Activated naive CD4-positive, alpha-beta T cell treated with anti-CD3 and anti-CD28 coated beads for 36 hours (primary cell): ENCODE measurements at regions not wholly inside any gene's neighbourhood (a gene's known extent, or its start where the extent isn't known, plus 50 kb on each side); places are given as distances from the start of the nearest gene placed in this dataset.

Experiments used
- CTCF ChIA-PET: fragments of 350-600 bp; sonication (Branson Sonifier 250); formaldehyde crosslinking; loops from one replicate; lab custom pipeline; 2021; ENCODE audit warnings: antibody characterized with exemption; lab: Charles Lee
- DNase-seq: peaks from one replicate; pipeline ENCODE4 v3.0.0-alpha.2; 2020
- H3K27ac Mint-ChIP-seq: one replicate; pipeline ENCODE4 v1.8.0; 2021; ENCODE audit warnings: mild to moderate bottlenecking, mixed read lengths
- H3K27me3 Mint-ChIP-seq: one replicate; pipeline ENCODE4 v1.8.0; 2021; ENCODE audit warnings: low read depth, mixed read lengths
- H3K36me3 Mint-ChIP-seq: one replicate; pipeline ENCODE4 v1.8.0; 2021; ENCODE audit warnings: low read depth, mixed read lengths
- H3K4me1 Mint-ChIP-seq: one replicate; pipeline ENCODE4 v1.8.0; 2021; ENCODE audit warnings: low read depth, mixed read lengths
- H3K4me3 Mint-ChIP-seq: one replicate; pipeline ENCODE4 v1.8.0; 2021; ENCODE audit warnings: mild to moderate bottlenecking, moderate library complexity, mixed read lengths
- H3K9me3 Mint-ChIP-seq: one replicate; pipeline ENCODE4 v1.8.0; 2021; ENCODE audit warnings: mixed read lengths
- intact Hi-C: fragments of 100-400 bp; cut with micrococcal nuclease; formaldehyde crosslinking; loops from one replicate; pipeline ENCODE4 v1.15.1; 2023

GRCh38 chr4:182968917-182969650 lies 51.9 kb upstream of the DCTD start:
- DNase-seq, result no peak
- peaks cover 48% of the 10 kb centered on the region for H3K27me3 Mint-ChIP-seq
- CTCF ChIA-PET, result no interaction called here
- no peak overlapping the region for H3K4me3 Mint-ChIP-seq
- peaks cover 2% of the 10 kb centered on the region for H3K9me3 Mint-ChIP-seq
- H3K27ac Mint-ChIP-seq, result no peak overlapping the region
- H3K36me3 Mint-ChIP-seq, result no peaks in the 10 kb centered on the region
- H3K4me1 Mint-ChIP-seq, result no peaks in the 10 kb centered on the region
- intact Hi-C loops, result no loop called here

GRCh38 chr4:182967403-182967802 lies 50.2 kb upstream of the DCTD start:
- H3K36me3 Mint-ChIP-seq, result no peaks in the 10 kb centered on the region
- CTCF ChIA-PET, result no interaction called here
- no peak overlapping the region for H3K27ac Mint-ChIP-seq
- intact Hi-C loops, result no loop called here
- no peak overlapping the region for H3K4me3 Mint-ChIP-seq
- peaks cover 41% of the 10 kb centered on the region for H3K27me3 Mint-ChIP-seq
- DNase-seq, result no peak
- H3K9me3 Mint-ChIP-seq, result peaks cover 2% of the 10 kb centered on the region
- H3K4me1 Mint-ChIP-seq, result no peaks in the 10 kb centered on the region
